ENCODE measurements at regions not wholly inside any gene's neighbourhood (a gene's known extent, or its start where the extent isn't known, plus 50 kb on each side); places are given as distances from the start of the nearest gene placed in this dataset.
"Not testable (repeated sequence)": the region's sequence is repeated elsewhere in the genome, so short reads cannot be mapped to it uniquely, and the experiment has no call there.

DNA sequence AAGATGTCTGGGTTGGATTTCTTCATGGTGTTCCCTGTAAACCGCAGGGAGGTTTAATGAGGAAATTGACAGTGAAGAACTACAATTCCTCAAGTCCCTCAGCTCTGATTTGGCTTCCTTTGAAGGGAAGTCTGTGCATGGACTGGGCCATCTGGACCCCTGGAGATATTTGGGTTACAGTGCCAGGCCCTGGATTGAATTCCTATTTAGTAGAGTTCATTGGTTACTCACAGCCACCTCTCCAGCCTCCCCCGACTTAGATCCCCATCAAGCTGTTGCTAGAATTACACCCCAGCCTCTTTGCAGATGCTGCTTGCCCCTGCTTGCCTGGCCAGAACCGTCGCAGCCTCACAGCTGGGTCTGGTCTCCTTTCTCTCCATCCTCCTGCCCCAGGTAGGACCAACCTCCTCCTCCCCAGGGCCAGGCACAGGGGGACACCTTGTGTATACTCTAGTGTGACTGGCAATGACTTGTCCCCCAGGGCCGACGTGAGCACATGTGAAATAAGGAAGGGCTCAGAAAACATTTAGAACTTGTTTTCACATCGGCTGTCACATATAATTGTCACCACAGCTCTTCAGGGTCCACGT, 93.2 kb upstream of the LRPAP1 start:
- not testable (repeated sequence) for H4K20me1 ChIP-seq (ENCODE audit: insufficient read depth); H3K79me2 ChIP-seq (replicated peaks; ENCODE audit: insufficient read depth, low read length); H3K27me3 ChIP-seq (ENCODE audit: insufficient read depth, low read depth, low read length); H3K9ac ChIP-seq (ENCODE audit: low read length); H3K4me3 ChIP-seq (ENCODE audit: low read length); H3K9me2 ChIP-seq (ENCODE audit: insufficient read depth, low read length); H3K4me2 ChIP-seq (ENCODE audit: low read length); H2AFZ ChIP-seq (ENCODE audit: low read depth, low read length); H3K36me3 ChIP-seq (ENCODE audit: insufficient read depth, low read length); H3K27ac ChIP-seq (ENCODE audit: low read length); H3F3A ChIP-seq (ENCODE audit: insufficient read depth, low read length, poor library complexity, severe bottlenecking); H3K9me3 ChIP-seq (ENCODE audit: low read length)

DNA sequence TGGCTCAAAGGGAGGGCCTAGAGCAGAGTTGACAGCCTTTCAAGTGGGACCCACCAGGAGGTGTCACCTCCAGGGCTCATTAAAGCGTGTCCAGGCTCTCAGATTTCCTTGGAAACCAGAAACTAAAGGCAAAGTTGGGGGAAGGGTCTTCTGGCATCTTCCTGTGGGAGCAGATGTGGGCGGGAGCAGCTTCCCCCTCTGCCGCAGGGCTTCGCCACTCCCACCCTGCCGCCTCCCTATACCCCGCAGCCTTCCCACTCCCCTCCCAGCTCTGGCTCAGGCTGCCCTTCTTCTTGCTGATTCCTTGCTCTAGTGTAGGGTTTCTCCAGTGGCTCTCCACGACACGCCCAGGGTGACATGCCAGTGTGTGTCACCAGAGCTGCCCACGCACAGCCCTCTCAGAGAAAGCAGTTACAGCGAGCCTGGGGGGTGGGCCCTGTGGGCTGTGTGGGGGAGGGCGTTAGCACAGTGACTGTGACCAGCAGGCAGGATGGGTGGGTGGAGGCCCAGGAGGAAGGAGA, 91.6 kb upstream of the LRPAP1 start:
- not testable (repeated sequence) for H3K4me2 ChIP-seq (ENCODE audit: low read length); H3K36me3 ChIP-seq (ENCODE audit: insufficient read depth, low read length); H2AFZ ChIP-seq (ENCODE audit: low read depth, low read length); H3K27ac ChIP-seq (ENCODE audit: low read length); H3K79me2 ChIP-seq (replicated peaks; ENCODE audit: insufficient read depth, low read length); H3K9me2 ChIP-seq (ENCODE audit: insufficient read depth, low read length); H3K9ac ChIP-seq (ENCODE audit: low read length); H3K9me3 ChIP-seq (ENCODE audit: low read length); H4K20me1 ChIP-seq (ENCODE audit: insufficient read depth); H3K4me3 ChIP-seq (ENCODE audit: low read length); H3F3A ChIP-seq (ENCODE audit: insufficient read depth, low read length, poor library complexity, severe bottlenecking); H3K27me3 ChIP-seq (ENCODE audit: insufficient read depth, low read depth, low read length)

DNA sequence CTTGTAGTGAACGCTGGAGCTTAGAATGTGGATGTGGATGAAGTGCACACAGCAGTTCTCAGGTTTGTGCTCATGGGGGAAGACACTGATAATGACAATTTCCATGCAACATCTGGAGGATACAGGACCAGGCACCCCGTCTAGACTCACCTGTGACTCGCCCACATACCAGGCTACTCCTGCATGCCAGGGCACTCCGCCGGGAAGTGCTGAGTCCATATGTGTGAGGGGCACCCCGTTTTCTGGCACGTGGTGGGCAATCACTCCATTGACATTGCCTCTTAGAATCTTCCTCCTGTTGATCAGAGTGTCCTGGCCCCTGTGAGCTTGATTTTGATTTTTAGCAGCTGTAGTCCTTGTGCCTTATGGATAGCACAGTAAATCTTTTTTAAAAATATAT, 90.9 kb upstream of the LRPAP1 start:
- H3K9ac ChIP-seq (ENCODE audit: low read length): no peak overlapping the region
- no peaks in the 10 kb centered on the region for H3K79me2 ChIP-seq (replicated peaks; ENCODE audit: insufficient read depth, low read length)
- no peaks in the 10 kb centered on the region for H4K20me1 ChIP-seq (ENCODE audit: insufficient read depth)
- no peaks in the 10 kb centered on the region for H3K9me3 ChIP-seq (ENCODE audit: low read length)
- H2AFZ ChIP-seq (ENCODE audit: low read depth, low read length): no peak overlapping the region
- TF ChIP-seq SMC3 (conservative IDR thresholded peaks at IDR 0.05; ENCODE audit: poor library complexity) (no peak), TAF1 (IDR thresholded peaks at IDR 0.05; ENCODE audit: low read depth) (no peak), MXI1 (conservative IDR thresholded peaks at IDR 0.05; ENCODE audit: poor library complexity, severe bottlenecking) (no peak), POLR2AphosphoS5 (IDR thresholded peaks at IDR 0.05) (no peak), RAD21 (conservative IDR thresholded peaks at IDR 0.05) (no peak), EZH2 (IDR thresholded peaks at IDR 0.05; ENCODE audit: borderline replicate concordance, insufficient read depth, low read length, poor library complexity, severe bottlenecking) (no peak), EP300 (conservative IDR thresholded peaks at IDR 0.05; ENCODE audit: poor library complexity, severe bottlenecking) (no peak)
- TF ChIP-seq, protein P1, sequence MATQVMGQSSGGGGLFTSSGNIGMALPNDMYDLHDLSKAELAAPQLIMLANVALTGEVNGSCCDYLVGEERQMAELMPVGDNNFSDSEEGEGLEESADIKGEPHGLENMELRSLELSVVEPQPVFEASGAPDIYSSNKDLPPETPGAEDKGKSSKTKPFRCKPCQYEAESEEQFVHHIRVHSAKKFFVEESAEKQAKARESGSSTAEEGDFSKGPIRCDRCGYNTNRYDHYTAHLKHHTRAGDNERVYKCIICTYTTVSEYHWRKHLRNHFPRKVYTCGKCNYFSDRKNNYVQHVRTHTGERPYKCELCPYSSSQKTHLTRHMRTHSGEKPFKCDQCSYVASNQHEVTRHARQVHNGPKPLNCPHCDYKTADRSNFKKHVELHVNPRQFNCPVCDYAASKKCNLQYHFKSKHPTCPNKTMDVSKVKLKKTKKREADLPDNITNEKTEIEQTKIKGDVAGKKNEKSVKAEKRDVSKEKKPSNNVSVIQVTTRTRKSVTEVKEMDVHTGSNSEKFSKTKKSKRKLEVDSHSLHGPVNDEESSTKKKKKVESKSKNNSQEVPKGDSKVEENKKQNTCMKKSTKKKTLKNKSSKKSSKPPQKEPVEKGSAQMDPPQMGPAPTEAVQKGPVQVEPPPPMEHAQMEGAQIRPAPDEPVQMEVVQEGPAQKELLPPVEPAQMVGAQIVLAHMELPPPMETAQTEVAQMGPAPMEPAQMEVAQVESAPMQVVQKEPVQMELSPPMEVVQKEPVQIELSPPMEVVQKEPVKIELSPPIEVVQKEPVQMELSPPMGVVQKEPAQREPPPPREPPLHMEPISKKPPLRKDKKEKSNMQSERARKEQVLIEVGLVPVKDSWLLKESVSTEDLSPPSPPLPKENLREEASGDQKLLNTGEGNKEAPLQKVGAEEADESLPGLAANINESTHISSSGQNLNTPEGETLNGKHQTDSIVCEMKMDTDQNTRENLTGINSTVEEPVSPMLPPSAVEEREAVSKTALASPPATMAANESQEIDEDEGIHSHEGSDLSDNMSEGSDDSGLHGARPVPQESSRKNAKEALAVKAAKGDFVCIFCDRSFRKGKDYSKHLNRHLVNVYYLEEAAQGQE (IDR thresholded peaks at IDR 0.05; ENCODE audit: borderline replicate concordance): no peak
- TF ChIP-seq, protein P2, sequence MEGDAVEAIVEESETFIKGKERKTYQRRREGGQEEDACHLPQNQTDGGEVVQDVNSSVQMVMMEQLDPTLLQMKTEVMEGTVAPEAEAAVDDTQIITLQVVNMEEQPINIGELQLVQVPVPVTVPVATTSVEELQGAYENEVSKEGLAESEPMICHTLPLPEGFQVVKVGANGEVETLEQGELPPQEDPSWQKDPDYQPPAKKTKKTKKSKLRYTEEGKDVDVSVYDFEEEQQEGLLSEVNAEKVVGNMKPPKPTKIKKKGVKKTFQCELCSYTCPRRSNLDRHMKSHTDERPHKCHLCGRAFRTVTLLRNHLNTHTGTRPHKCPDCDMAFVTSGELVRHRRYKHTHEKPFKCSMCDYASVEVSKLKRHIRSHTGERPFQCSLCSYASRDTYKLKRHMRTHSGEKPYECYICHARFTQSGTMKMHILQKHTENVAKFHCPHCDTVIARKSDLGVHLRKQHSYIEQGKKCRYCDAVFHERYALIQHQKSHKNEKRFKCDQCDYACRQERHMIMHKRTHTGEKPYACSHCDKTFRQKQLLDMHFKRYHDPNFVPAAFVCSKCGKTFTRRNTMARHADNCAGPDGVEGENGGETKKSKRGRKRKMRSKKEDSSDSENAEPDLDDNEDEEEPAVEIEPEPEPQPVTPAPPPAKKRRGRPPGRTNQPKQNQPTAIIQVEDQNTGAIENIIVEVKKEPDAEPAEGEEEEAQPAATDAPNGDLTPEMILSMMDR (IDR thresholded peaks at IDR 0.05; ENCODE audit: poor library complexity, severe bottlenecking): no peak
- no peaks in the 10 kb centered on the region for H3K9me2 ChIP-seq (ENCODE audit: insufficient read depth, low read length)
- H3K27ac ChIP-seq (ENCODE audit: low read length): no peak overlapping the region
- H3K4me3 ChIP-seq (ENCODE audit: low read length): no peak overlapping the region
- no peaks in the 10 kb centered on the region for H3F3A ChIP-seq (ENCODE audit: insufficient read depth, low read length, poor library complexity, severe bottlenecking)
- H3K36me3 ChIP-seq (ENCODE audit: insufficient read depth, low read length): no peaks in the 10 kb centered on the region
- H3K27me3 ChIP-seq (ENCODE audit: insufficient read depth, low read depth, low read length): no peaks in the 10 kb centered on the region
- no peak overlapping the region for H3K4me2 ChIP-seq (ENCODE audit: low read length)

DNA sequence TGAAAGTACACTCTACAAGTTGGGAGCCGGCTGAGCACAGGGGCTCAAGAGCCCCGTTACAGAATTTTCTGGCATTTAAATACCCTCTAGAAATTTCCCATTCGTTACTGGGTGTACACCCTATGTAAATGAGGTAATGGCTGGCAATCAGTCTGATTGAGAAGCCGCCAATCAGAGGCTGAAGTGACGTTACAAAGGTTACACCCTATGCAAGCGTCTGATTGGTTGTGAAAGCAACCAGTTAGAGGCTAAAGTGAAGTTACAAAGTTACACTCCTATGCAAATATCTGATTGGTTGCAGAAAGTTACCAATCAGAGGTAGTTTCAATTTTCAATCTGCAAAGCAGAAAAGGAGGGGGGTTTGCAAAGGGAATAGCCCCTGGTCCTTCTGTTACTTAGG, 88.1 kb upstream of the LRPAP1 start:
- not testable (repeated sequence) for H3K9ac ChIP-seq (ENCODE audit: low read length); H4K20me1 ChIP-seq (ENCODE audit: insufficient read depth); H3K79me2 ChIP-seq (replicated peaks; ENCODE audit: insufficient read depth, low read length); H3K9me3 ChIP-seq (ENCODE audit: low read length); H3F3A ChIP-seq (ENCODE audit: insufficient read depth, low read length, poor library complexity, severe bottlenecking); H3K9me2 ChIP-seq (ENCODE audit: insufficient read depth, low read length); H3K36me3 ChIP-seq (ENCODE audit: insufficient read depth, low read length); H2AFZ ChIP-seq (ENCODE audit: low read depth, low read length); H3K27ac ChIP-seq (ENCODE audit: low read length); H3K27me3 ChIP-seq (ENCODE audit: insufficient read depth, low read depth, low read length); H3K4me2 ChIP-seq (ENCODE audit: low read length); H3K4me3 ChIP-seq (ENCODE audit: low read length)

DNA sequence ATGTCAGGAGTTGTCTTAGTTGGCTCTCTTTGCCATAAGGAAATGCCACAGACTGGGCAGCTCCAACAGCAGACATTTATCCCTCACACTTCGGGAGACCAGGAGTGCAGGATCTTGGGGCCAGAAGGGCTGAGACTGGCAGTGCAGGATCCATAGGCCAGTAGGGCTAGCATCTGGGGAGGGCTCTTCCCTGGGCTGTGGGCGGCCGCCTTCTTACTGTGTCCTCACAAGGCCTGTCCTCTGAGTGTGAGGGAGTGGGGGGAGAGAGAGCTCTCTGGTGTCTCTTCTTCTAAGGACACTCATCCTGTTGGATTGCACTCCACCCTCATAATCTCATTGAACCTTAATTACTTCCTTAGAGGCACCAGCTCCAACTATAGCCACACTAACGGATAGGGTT, 87.5 kb upstream of the LRPAP1 start:
- H3K9ac ChIP-seq (ENCODE audit: low read length); H3K27ac ChIP-seq (ENCODE audit: low read length); H3K36me3 ChIP-seq (ENCODE audit: insufficient read depth, low read length); H3F3A ChIP-seq (ENCODE audit: insufficient read depth, low read length, poor library complexity, severe bottlenecking); H2AFZ ChIP-seq (ENCODE audit: low read depth, low read length); H3K79me2 ChIP-seq (replicated peaks; ENCODE audit: insufficient read depth, low read length); H3K27me3 ChIP-seq (ENCODE audit: insufficient read depth, low read depth, low read length); H3K4me2 ChIP-seq (ENCODE audit: low read length); H3K9me3 ChIP-seq (ENCODE audit: low read length); H4K20me1 ChIP-seq (ENCODE audit: insufficient read depth); H3K9me2 ChIP-seq (ENCODE audit: insufficient read depth, low read length); H3K4me3 ChIP-seq (ENCODE audit: low read length): not testable (repeated sequence)

Measured in neural cell (in vitro differentiated cells).